Activated T-cell treated with anti-CD3 and anti-CD28 coated beads, Interleukin-2, amount 50 U/mL, for 72 hours (primary cell): ENCODE measurements at regions not wholly inside any gene's neighbourhood (a gene's known extent, or its start where the extent isn't known, plus 50 kb on each side); places are given as distances from the start of the nearest gene placed in this dataset.
A peak's percentile ranks its signal among the peaks of the same experiment; 100 is the strongest.
"Not testable (repeated sequence)": the region's sequence is repeated elsewhere in the genome, so short reads cannot be mapped to it uniquely, and the experiment has no call there.

Source experiments
- ATAC-seq, 2 donors: fragments of 150-1000 bp; cut with Tn5 transposase; replicated peaks in 1 of 2; 2 replicates each; pipeline ENCODE4 v1.10.0; 2021; ENCODE audit warnings: moderate library complexity in 2 of 2, mild to moderate bottlenecking in 1 of 2
- DNase-seq, 2 donors: peaks; one replicate each; pipeline ENCODE4 v3.0.0; 2021 to 2022; ENCODE audit warnings: mixed read lengths in 1 of 2
- H3K27ac Mint-ChIP-seq: one replicate; pipeline ENCODE4 v1.8.0; 2022; ENCODE audit warnings: mild to moderate bottlenecking, moderate library complexity, mixed read lengths
- H3K27me3 Mint-ChIP-seq: one replicate; pipeline ENCODE4 v1.8.0; 2022; ENCODE audit warnings: low read depth, mixed read lengths
- H3K36me3 Mint-ChIP-seq, 2 donors: one replicate each; pipeline ENCODE4 v1.8.0; 2022; ENCODE audit warnings: mixed read lengths in 2 of 2, mild to moderate bottlenecking in 1 of 2; ENCODE audit not compliant: insufficient read depth in 2 of 2
- H3K4me1 Mint-ChIP-seq: one replicate; pipeline ENCODE4 v1.8.0; 2022; ENCODE audit warnings: low read depth, mixed read lengths
- H3K4me3 Mint-ChIP-seq, 2 donors: one replicate each; pipeline ENCODE4 v1.8.0; 2022; ENCODE audit warnings: mild to moderate bottlenecking in 2 of 2, mixed read lengths in 2 of 2, moderate library complexity in 2 of 2
- H3K9me3 Mint-ChIP-seq, 2 donors: one replicate each; pipeline ENCODE4 v1.8.0; 2022; ENCODE audit warnings: mixed read lengths in 2 of 2

GRCh38 chr2:103365071-103365470 is 603.2 kb downstream of the TMEM182 start:
- Mint-ChIP-seq H3K9me3 (peaks cover 0 to 5% of the 10 kb centered on the region in 2 donors), H3K27ac (no peak overlapping the region), H3K4me1 (no peaks in the 10 kb centered on the region), H3K4me3 (no peak overlapping the region), H3K27me3 (no peaks in the 10 kb centered on the region), H3K36me3 (peaks cover 0 to 4% of the 10 kb centered on the region in 2 donors)
- no peak for DNase-seq
- ATAC-seq, result no peak

DNA sequence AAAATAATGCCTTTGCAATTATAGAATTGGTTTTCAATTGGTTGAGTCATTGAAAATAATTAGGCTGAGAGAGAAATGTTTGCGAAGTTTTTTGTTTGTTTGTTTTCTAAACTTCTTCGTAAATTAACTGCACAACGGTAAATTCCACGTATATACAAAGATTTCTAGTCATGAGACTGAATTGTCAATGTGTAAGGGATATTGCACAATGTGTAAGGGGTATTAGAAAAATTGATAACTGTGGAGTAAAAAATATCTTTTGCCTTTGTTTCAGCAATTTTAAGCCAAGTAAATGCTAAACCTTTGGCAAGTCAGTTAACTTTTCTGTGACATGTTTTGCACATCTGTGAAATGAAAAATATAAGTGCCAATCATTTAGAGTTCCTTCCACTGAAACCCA is 606.0 kb downstream of the TMEM182 start:
- Mint-ChIP-seq H3K36me3 (no peaks in the 10 kb centered on the region), H3K27ac (no peak overlapping the region), H3K4me1 (no peaks in the 10 kb centered on the region), H3K27me3 (no peaks in the 10 kb centered on the region), H3K9me3 (peaks cover 0 to 3% of the 10 kb centered on the region in 2 donors), H3K4me3 (no peak overlapping the region)
- DNase-seq (no peak), ATAC-seq (no peak)

- no peak for ATAC-seq
- H3K27me3 Mint-ChIP-seq, result no peaks in the 10 kb centered on the region
- H3K27ac Mint-ChIP-seq, result no peak overlapping the region
- no peaks in the 10 kb centered on the region for H3K4me1 Mint-ChIP-seq
- peaks cover 0 to under 1% of the 10 kb centered on the region in 2 donors for H3K36me3 Mint-ChIP-seq
- no peak for DNase-seq
- peaks cover 0 to 7% of the 10 kb centered on the region in 2 donors for H3K9me3 Mint-ChIP-seq
- H3K4me3 Mint-ChIP-seq, result no peak overlapping the region
These were observed 621.7 kb downstream of the TMEM182 start for GRCh38 chr2:103383541-103383940.

DNA sequence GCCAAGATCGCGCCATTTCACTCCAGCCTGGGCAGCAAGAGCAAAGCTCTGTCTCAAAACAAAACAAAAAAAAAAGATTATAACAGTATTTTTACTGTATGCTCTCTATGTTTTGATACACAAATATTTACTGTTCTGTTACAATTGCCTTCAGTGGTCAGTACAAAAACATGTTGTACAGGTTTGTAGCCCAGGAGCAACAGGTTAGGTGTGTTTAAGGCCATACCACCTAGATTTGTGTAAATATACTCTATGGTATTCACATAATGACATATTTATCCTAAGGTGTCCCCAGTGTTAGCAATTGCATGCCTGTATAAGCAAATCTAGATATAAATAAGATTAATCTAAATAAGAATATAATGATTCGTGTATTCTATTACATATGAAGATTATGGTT is 625.0 kb downstream of the TMEM182 start:
- H3K27ac Mint-ChIP-seq, result no peak overlapping the region
- peaks cover 2 to 8% of the 10 kb centered on the region in 2 donors for H3K9me3 Mint-ChIP-seq
- H3K4me1 Mint-ChIP-seq, result no peaks in the 10 kb centered on the region
- no peak overlapping the region for H3K4me3 Mint-ChIP-seq
- DNase-seq, result no peak
- no peaks in the 10 kb centered on the region for H3K36me3 Mint-ChIP-seq
- no peaks in the 10 kb centered on the region for H3K27me3 Mint-ChIP-seq
- ATAC-seq, result no peak

- Mint-ChIP-seq H3K4me1 (no peaks in the 10 kb centered on the region), H3K4me3 (no peak overlapping the region), H3K36me3 (no peaks in the 10 kb centered on the region), H3K9me3 (peaks cover 2 to 7% of the 10 kb centered on the region in 2 donors), H3K27me3 (no peaks in the 10 kb centered on the region), H3K27ac (no peak overlapping the region)
- DNase-seq (no peak), ATAC-seq (no peak)
These were observed 626.1 kb downstream of the TMEM182 start for GRCh38 chr2:103387888-103388287.

DNA sequence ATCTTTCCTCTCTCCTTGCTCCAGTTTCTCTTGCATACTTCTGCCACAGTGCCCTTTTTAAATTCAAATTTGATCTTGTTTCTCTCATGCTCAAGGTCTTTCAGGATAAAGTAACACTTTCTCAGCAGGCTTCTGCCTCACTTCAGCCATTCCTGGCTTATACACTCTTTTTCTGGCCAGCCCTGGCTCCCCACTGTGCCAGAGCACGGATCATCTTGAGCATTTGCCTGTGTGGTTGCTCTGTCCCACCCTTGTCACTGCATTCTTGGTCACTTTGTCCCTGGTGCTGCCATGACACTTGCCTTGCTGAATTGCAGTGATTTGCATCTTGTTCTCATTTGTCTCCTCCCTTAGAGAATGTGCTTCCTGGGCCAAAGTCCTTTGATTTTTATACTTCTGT is 634.3 kb downstream of the TMEM182 start:
- DNase-seq, result no peak
- no peak for ATAC-seq
- peaks cover 2 to 9% of the 10 kb centered on the region in 2 donors for H3K9me3 Mint-ChIP-seq
- H3K4me3 Mint-ChIP-seq, result no peak overlapping the region
- no peaks in the 10 kb centered on the region for H3K36me3 Mint-ChIP-seq
- no peaks in the 10 kb centered on the region for H3K4me1 Mint-ChIP-seq
- no peaks in the 10 kb centered on the region for H3K27me3 Mint-ChIP-seq
- no peak overlapping the region for H3K27ac Mint-ChIP-seq

GRCh38 chr2:103401621-103402020 is 639.8 kb downstream of the TMEM182 start:
- H3K27ac Mint-ChIP-seq, result no peak overlapping the region
- DNase-seq (no peak), ATAC-seq (no peak)
- H3K27me3 Mint-ChIP-seq, result no peaks in the 10 kb centered on the region
- peaks cover 4 to 5% of the 10 kb centered on the region in 2 donors for H3K9me3 Mint-ChIP-seq
- no peak overlapping the region for H3K4me3 Mint-ChIP-seq
- no peaks in the 10 kb centered on the region for H3K36me3 Mint-ChIP-seq
- H3K4me1 Mint-ChIP-seq, result no peaks in the 10 kb centered on the region

GRCh38 chr2:103402336-103402735 is 640.5 kb downstream of the TMEM182 start:
- H3K4me1 Mint-ChIP-seq, result no peaks in the 10 kb centered on the region
- DNase-seq (no peak), ATAC-seq (no peak)
- H3K27me3 Mint-ChIP-seq, result no peaks in the 10 kb centered on the region
- no peak overlapping the region for H3K27ac Mint-ChIP-seq
- no peak overlapping the region for H3K4me3 Mint-ChIP-seq
- H3K36me3 Mint-ChIP-seq, result no peaks in the 10 kb centered on the region
- peaks cover 4 to 5% of the 10 kb centered on the region in 2 donors for H3K9me3 Mint-ChIP-seq

- Mint-ChIP-seq H3K4me3 (no peak overlapping the region), H3K27ac (no peak overlapping the region), H3K9me3 (peaks cover 4% of the 10 kb centered on the region in 2 donors), H3K36me3 (no peaks in the 10 kb centered on the region), H3K4me1 (no peaks in the 10 kb centered on the region), H3K27me3 (no peaks in the 10 kb centered on the region)
- ATAC-seq, result no peak
- DNase-seq, result no peak
These were observed 641.1 kb downstream of the TMEM182 start for GRCh38 chr2:103402944-103403343.

DNA sequence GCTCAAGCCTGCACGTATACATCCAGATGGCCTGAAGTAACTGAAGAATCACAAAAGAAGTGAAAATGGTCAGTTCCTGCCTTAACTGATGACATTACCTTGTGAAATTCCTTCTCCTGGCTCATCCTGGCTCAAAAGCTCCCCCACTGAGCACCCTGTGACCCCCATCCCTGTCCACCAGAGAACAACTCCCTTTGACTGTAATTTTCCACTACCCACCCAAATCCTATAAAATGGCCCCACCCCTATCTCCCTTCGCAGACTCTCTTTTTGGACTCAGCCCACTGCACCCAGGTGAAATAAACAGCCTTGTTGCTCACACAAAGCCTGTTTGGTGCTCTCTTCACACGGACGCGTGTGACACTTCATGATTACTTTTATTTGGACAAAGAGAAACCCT is 641.6 kb downstream of the TMEM182 start:
- not testable (repeated sequence) for H3K4me3 Mint-ChIP-seq, H3K36me3 Mint-ChIP-seq, ATAC-seq, H3K27me3 Mint-ChIP-seq, H3K9me3 Mint-ChIP-seq, H3K27ac Mint-ChIP-seq, H3K4me1 Mint-ChIP-seq, DNase-seq

- Mint-ChIP-seq H3K36me3 (no peaks in the 10 kb centered on the region), H3K27ac (no peak overlapping the region), H3K9me3 (peaks cover 1 to 4% of the 10 kb centered on the region in 2 donors), H3K4me3 (no peak overlapping the region), H3K27me3 (no peaks in the 10 kb centered on the region), H3K4me1 (no peaks in the 10 kb centered on the region)
- DNase-seq (no peak), ATAC-seq (no peak)
These were observed 648.4 kb downstream of the TMEM182 start for GRCh38 chr2:103410221-103410620.

GRCh38 chr2:103419506-103419905 is 657.7 kb downstream of the TMEM182 start:
- no peaks in the 10 kb centered on the region for H3K27me3 Mint-ChIP-seq
- ATAC-seq (no peak), DNase-seq (no peak)
- H3K27ac Mint-ChIP-seq, result no peak overlapping the region
- no peak overlapping the region for H3K4me3 Mint-ChIP-seq
- H3K36me3 Mint-ChIP-seq, result no peaks in the 10 kb centered on the region
- peaks cover 4 to 12% of the 10 kb centered on the region in 2 donors for H3K9me3 Mint-ChIP-seq
- no peaks in the 10 kb centered on the region for H3K4me1 Mint-ChIP-seq

DNA sequence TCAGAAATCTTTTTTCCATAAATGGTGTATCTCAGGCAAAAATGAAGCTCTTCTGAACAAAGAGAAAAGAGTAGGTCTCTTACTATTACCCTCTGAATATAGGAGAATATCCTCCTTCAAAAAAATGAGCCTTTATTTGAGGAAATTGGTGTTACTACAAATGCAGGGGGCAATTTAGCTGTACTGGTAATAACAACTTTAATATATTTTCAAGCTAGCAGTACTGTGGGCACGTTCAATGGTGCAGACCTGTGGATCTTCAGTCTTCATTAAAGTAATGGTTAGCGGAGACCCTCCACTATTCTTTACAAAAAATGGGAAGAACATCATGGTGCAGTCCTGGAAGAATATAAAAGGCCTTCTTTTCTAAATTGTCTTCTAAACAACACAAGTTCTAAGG is 661.3 kb downstream of the TMEM182 start:
- Mint-ChIP-seq H3K27ac (no peak overlapping the region), H3K4me1 (no peaks in the 10 kb centered on the region), H3K4me3 (no peak overlapping the region), H3K36me3 (no peaks in the 10 kb centered on the region), H3K9me3 (peaks cover 1 to 5% of the 10 kb centered on the region in 2 donors), H3K27me3 (no peaks in the 10 kb centered on the region)
- DNase-seq, result no peak
- no peak for ATAC-seq

DNA sequence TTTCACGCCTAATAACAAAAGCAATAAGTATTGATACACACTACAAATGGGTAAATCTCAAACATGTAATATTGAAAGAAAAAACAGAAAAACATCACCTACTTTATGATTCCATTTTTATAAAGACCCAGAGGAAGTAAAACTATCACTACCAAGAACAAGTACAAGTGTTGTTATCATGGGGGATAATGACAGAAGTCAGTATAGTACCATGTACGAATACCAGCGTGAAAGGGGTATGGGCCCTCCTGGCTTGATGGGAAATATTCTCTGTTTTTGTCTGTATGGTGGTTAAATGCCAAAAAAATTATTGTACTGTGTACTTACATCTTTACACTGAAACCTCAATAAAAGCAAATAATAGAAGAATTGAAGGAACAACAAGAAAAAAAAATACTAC is 665.7 kb downstream of the TMEM182 start:
- Mint-ChIP-seq H3K27ac (no peak overlapping the region), H3K9me3 (peaks cover 1 to 8% of the 10 kb centered on the region in 2 donors), H3K4me1 (no peaks in the 10 kb centered on the region), H3K36me3 (no peaks in the 10 kb centered on the region), H3K4me3 (no peak overlapping the region), H3K27me3 (no peaks in the 10 kb centered on the region)
- ATAC-seq (peak in 1 of 2 donors; percentile 41), DNase-seq (no peak)
